OCI-LY7 (cell line): ENCODE measurements at regions not wholly inside any gene's neighbourhood (a gene's known extent, or its start where the extent isn't known, plus 50 kb on each side); places are given as distances from the start of the nearest gene placed in this dataset.

ENCODE experiments used
- BruUV-seq: library from RNA; stranded (reverse); fragments of 400-500 nt; replicated peaks from 2 replicates; lab custom pipeline; 2021; lab: Mats Ljungman, UMichigan
- CTCF ChIA-PET: fragments of 300-600 bp; sonication (Branson Sonifier 250); formaldehyde crosslinking; loops from one replicate; lab custom pipeline; 2022; ENCODE audit warnings: antibody characterized with exemption; ENCODE audit not compliant: unreplicated experiment; lab: Charles Lee
- POLR2A ChIA-PET: fragments of 300-600 bp; sonication (Branson Sonifier 250); formaldehyde crosslinking; loops from one replicate; lab custom pipeline; 2022; ENCODE audit warnings: antibody characterized with exemption; lab: Charles Lee
- DNase-seq: peaks from one replicate; pipeline ENCODE4 v3.0.0-alpha.2; 2015; ENCODE audit warnings: low spot score
- H2AFZ ChIP-seq: fragments of 200-600 bp; sonication (generic), shearing (Covaris generic); 2 replicates; pipeline ENCODE4 v1.6.1; 2014; ENCODE audit warnings: mild to moderate bottlenecking, antibody characterized with exemption, low read length, moderate library complexity
- H3K27ac ChIP-seq: fragments of 200-600 bp; sonication (generic); 2 replicates; pipeline ENCODE4 v1.5.1; 2014; ENCODE audit warnings: mixed run types, low read depth, mild to moderate bottlenecking, moderate library complexity, low read length, inconsistent platforms; ENCODE audit not compliant: poor library complexity, severe bottlenecking
- H3K36me3 ChIP-seq: fragments of 200-600 bp; sonication (generic); 2 replicates; pipeline ENCODE4 v1.6.1; 2014; ENCODE audit warnings: mild to moderate bottlenecking, antibody characterized with exemption, low read length, moderate library complexity, mixed read lengths; ENCODE audit not compliant: insufficient read depth
- H3K4me1 ChIP-seq: fragments of 200-600 bp; sonication (generic); 2 replicates; pipeline ENCODE4 v1.5.1; 2014; ENCODE audit warnings: mild to moderate bottlenecking, low read length; ENCODE audit not compliant: insufficient read depth, poor library complexity, severe bottlenecking
- H3K4me2 ChIP-seq: fragments of 200-600 bp; sonication (generic); 2 replicates; pipeline ENCODE4 v1.6.1; 2014; ENCODE audit warnings: mild to moderate bottlenecking, low read length
- H3K4me3 ChIP-seq: fragments of 200-600 bp; sonication (generic); 2 replicates; pipeline ENCODE4 v1.5.1; 2014; ENCODE audit warnings: mild to moderate bottlenecking, low read depth, low read length; ENCODE audit not compliant: poor library complexity, severe bottlenecking
- H3K79me2 ChIP-seq: fragments of 200-600 bp; sonication (generic); 2 replicates; pipeline ENCODE4 v1.6.1; 2016; ENCODE audit warnings: low read depth, mild to moderate bottlenecking, low read length, moderate library complexity, mixed read lengths; ENCODE audit not compliant: insufficient read depth
- H3K9me2 ChIP-seq: fragments of 200-600 bp; sonication (generic); 2 replicates; pipeline ENCODE4 v1.6.1; 2016; ENCODE audit warnings: mild to moderate bottlenecking, low read length, mixed read lengths; ENCODE audit not compliant: insufficient read depth
- H3K9me3 ChIP-seq: fragments of 200-600 bp; sonication (generic); 2 replicates; pipeline ENCODE4 v1.6.1; 2014; ENCODE audit warnings: mild to moderate bottlenecking, mixed run types, low read length, mixed read lengths
- H4K20me1 ChIP-seq: fragments of 200-600 bp; sonication (generic); 2 replicates; pipeline ENCODE4 v1.6.1; 2014; ENCODE audit warnings: mild to moderate bottlenecking, antibody characterized with exemption, low read length, moderate library complexity, mixed read lengths; ENCODE audit not compliant: insufficient read depth
- EZH2phosphoT487 ChIP-seq: fragments of 200-600 bp; sonication (generic); IDR thresholded peaks from 2 replicates; pipeline ENCODE4 v1.6.1; 2018; ENCODE audit warnings: low read depth, borderline replicate concordance, mild to moderate bottlenecking, mixed run types, antibody characterized with exemption, low read length, moderate library complexity, mixed read lengths
- intact Hi-C: fragments of 100-400 bp; cut with micrococcal nuclease; formaldehyde crosslinking; loops from one replicate; pipeline ENCODE4 v1.10.0; 2022; ENCODE audit not compliant: unreplicated experiment
- TF ChIP-seq, protein P1 (sequence below): fragments of 200-600 bp; sonication (generic); conservative IDR thresholded peaks from 2 replicates; pipeline ENCODE4 v1.5.1; 2014; ENCODE audit warnings: mild to moderate bottlenecking, antibody characterized with exemption, low read length, moderate library complexity, mixed read lengths

- ChIA-PET CTCF (no interaction called here), POLR2A (no interaction called here)
- H3K9me3 ChIP-seq = no peaks in the 10 kb centered on the region
- TF ChIP-seq, protein P1, sequence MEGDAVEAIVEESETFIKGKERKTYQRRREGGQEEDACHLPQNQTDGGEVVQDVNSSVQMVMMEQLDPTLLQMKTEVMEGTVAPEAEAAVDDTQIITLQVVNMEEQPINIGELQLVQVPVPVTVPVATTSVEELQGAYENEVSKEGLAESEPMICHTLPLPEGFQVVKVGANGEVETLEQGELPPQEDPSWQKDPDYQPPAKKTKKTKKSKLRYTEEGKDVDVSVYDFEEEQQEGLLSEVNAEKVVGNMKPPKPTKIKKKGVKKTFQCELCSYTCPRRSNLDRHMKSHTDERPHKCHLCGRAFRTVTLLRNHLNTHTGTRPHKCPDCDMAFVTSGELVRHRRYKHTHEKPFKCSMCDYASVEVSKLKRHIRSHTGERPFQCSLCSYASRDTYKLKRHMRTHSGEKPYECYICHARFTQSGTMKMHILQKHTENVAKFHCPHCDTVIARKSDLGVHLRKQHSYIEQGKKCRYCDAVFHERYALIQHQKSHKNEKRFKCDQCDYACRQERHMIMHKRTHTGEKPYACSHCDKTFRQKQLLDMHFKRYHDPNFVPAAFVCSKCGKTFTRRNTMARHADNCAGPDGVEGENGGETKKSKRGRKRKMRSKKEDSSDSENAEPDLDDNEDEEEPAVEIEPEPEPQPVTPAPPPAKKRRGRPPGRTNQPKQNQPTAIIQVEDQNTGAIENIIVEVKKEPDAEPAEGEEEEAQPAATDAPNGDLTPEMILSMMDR = no peak
- no peak for TF ChIP-seq EZH2phosphoT487
- intact Hi-C loops = no loop called here
- no peaks in the 10 kb centered on the region for H3K4me1 ChIP-seq
- H4K20me1 ChIP-seq = no peaks in the 10 kb centered on the region
- no peak overlapping the region for H2AFZ ChIP-seq
- DNase-seq = no peak
- H3K9me2 ChIP-seq = no peaks in the 10 kb centered on the region
- no peak overlapping the region for H3K4me2 ChIP-seq
- no peak overlapping the region for H3K4me3 ChIP-seq
- no TSS peak for BruUV-seq
- H3K27ac ChIP-seq = no peak overlapping the region
- no peaks in the 10 kb centered on the region for H3K79me2 ChIP-seq
- no peaks in the 10 kb centered on the region for H3K36me3 ChIP-seq
Observed at GRCh38 chr18:43774497-43774896, 497.2 kb upstream of the SYT4 start.

DNA sequence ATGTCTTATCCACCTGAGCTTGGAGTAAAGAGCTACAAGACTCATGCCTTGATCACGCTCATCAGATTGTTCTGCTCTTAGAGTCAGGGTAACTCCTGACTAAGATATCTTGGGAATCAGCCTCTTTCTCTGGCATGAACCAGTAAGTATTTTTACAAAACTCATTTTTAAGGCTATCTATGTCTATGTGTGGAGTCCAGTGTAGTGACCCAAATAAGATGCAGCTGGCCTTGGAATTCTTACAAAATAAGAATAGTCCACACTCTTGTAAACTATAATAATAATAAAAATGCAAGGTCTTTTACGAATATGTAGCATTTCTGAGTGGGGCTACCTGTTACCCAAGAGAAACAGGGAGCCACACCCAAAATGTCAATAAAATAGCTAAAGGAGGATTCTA is 498.3 kb upstream of the SYT4 start:
- Histone ChIP-seq H3K27ac (no peak overlapping the region), H3K4me3 (no peak overlapping the region), H3K36me3 (no peaks in the 10 kb centered on the region), H4K20me1 (no peaks in the 10 kb centered on the region), H2AFZ (no peak overlapping the region), H3K4me2 (no peak overlapping the region), H3K79me2 (no peaks in the 10 kb centered on the region), H3K9me2 (no peaks in the 10 kb centered on the region), H3K4me1 (no peaks in the 10 kb centered on the region), H3K9me3 (no peaks in the 10 kb centered on the region)
- ChIA-PET POLR2A (interaction anchor here (0.7 kb wide), 1 partner anchor 11 kb away, joined by 4 read pairs; no protein-coding TSS in a partner anchor), CTCF (no interaction called here)
- intact Hi-C loops = no loop called here
- BruUV-seq = no TSS peak
- TF ChIP-seq EZH2phosphoT487 = no peak
- TF ChIP-seq, protein P1 = no peak
- DNase-seq = no peak

DNA sequence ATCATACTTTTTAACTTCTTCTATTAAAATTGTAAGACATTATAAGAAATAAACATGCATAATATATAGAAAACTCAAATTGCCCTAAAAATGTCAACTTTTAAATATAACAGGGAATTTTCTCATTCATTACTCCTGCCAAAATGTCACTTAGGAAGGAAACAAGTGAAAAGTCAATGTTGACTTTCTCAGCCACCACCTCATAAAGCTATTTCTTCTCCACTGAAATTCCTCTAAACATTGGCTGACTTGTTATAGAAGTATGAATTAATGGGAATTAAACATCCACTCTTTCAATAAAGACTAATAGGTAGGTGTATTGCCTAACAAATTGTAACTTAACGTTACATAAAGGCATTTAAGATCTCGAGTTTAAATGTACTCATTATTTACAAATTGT is 499.7 kb upstream of the SYT4 start:
- H4K20me1 ChIP-seq = no peaks in the 10 kb centered on the region
- no peaks in the 10 kb centered on the region for H3K36me3 ChIP-seq
- no peaks in the 10 kb centered on the region for H3K9me3 ChIP-seq
- no peaks in the 10 kb centered on the region for H3K9me2 ChIP-seq
- CTCF ChIA-PET = no interaction called here
- no TSS peak for BruUV-seq
- H3K4me1 ChIP-seq = no peaks in the 10 kb centered on the region
- no peak overlapping the region for H2AFZ ChIP-seq
- POLR2A ChIA-PET = no interaction called here
- DNase-seq = no peak
- no peak overlapping the region for H3K4me2 ChIP-seq
- H3K79me2 ChIP-seq = no peaks in the 10 kb centered on the region
- no peak overlapping the region for H3K4me3 ChIP-seq
- H3K27ac ChIP-seq = no peak overlapping the region
- intact Hi-C loops = no loop called here
- TF ChIP-seq EZH2phosphoT487 = no peak
- TF ChIP-seq, protein P1 = no peak
